SJCRH30 (cell line): ENCODE measurements at regions not wholly inside any gene's neighbourhood (a gene's known extent, or its start where the extent isn't known, plus 50 kb on each side); places are given as distances from the start of the nearest gene placed in this dataset.

ENCODE experiments used
- DNase-seq, 2 experiments: peaks; one replicate each; pipeline ENCODE4 v3.0.0-alpha.2; 2015 to 2020
- H3K27ac ChIP-seq: fragments of 250-450 bp; sonication (Bioruptor Pico); 2 replicates; pipeline ENCODE4 v1.5.1; 2020; ENCODE audit warnings: mild to moderate bottlenecking, moderate library complexity
- H3K27me3 ChIP-seq: fragments of 250-450 bp; sonication (Bioruptor Pico); 2 replicates; pipeline ENCODE4 v1.5.1; 2020; ENCODE audit warnings: mild to moderate bottlenecking, moderate library complexity
- H3K36me3 ChIP-seq: fragments of 250-450 bp; sonication (Bioruptor Pico); 2 replicates; pipeline ENCODE4 v1.5.1; 2020; ENCODE audit warnings: mild to moderate bottlenecking, moderate library complexity
- H3K4me1 ChIP-seq: fragments of 250-450 bp; sonication (Bioruptor Pico); 2 replicates; pipeline ENCODE4 v1.5.1; 2020; ENCODE audit warnings: mild to moderate bottlenecking, moderate library complexity
- H3K4me3 ChIP-seq: fragments of 250-450 bp; sonication (Bioruptor Pico); 2 replicates; pipeline ENCODE4 v1.5.1; 2020; ENCODE audit warnings: mild to moderate bottlenecking, moderate library complexity
- H3K9me3 ChIP-seq: fragments of 250-450 bp; sonication (Bioruptor Pico); replicated peaks from 2 replicates; pipeline ENCODE4 v1.5.1; 2020; ENCODE audit warnings: mild to moderate bottlenecking, moderate library complexity

DNA sequence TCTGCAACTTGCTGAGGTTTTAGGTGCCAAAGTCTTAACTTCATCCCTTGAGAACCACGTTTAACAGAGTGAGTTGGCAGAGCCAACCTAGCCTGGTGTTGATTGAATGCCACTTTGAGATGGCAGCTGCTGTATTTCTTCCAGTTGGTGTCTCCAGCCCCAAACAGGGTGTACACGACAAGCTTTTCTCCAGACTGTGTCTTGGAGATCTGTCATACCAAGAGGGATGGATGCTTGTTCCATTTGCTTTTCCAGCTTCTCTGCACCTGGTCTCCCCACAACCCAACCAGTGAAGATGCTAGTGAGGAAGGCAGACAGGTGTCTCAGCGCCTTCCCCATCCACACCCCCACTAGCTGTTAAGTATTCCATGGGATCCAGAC, 141.1 kb upstream of the HS3ST2 start:
- no peak for DNase-seq
- H3K27me3 ChIP-seq: no peaks in the 10 kb centered on the region
- no peak overlapping the region for H3K4me3 ChIP-seq
- no peak overlapping the region for H3K27ac ChIP-seq
- H3K36me3 ChIP-seq: no peaks in the 10 kb centered on the region
- no peaks in the 10 kb centered on the region for H3K9me3 ChIP-seq
- H3K4me1 ChIP-seq: peaks cover 5% of the 10 kb centered on the region; the same call in 1 of the 2 replicates

GRCh38 chr16:22673421-22673831, 140.5 kb upstream of the HS3ST2 start:
- DNase-seq: no peak
- Histone ChIP-seq H3K27ac (no peak overlapping the region), H3K9me3 (no peaks in the 10 kb centered on the region)

DNA sequence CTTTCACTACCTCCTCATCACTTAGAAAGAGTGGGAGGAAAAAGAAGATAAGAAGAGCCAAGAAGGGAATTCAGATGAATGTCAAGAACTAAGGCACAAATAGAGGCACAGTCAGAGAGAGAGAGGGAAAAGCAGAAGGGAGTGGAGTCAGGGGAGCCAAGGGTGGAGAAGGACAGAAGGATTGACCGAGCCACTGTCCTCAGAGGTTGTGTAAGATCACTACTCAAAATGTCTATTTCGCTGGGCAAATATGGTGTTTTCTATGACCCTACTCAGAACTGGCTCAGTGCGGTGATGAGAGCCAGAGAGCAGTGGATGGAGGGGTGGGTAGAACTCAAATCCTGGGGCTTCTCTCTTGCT, 139.2 kb upstream of the HS3ST2 start:
- Histone ChIP-seq H3K36me3 (no peaks in the 10 kb centered on the region), H3K4me3 (no peak overlapping the region), H3K4me1 (peaks cover 5% of the 10 kb centered on the region; the same call in 1 of the 2 replicates), H3K9me3 (no peaks in the 10 kb centered on the region), H3K27me3 (no peaks in the 10 kb centered on the region), H3K27ac (no peak overlapping the region)
- DNase-seq: no peak

More at GRCh38 chr16:22673421-22673831, 140.5 kb upstream of the HS3ST2 start:
- H3K36me3 ChIP-seq: no peaks in the 10 kb centered on the region
- peaks cover 5% of the 10 kb centered on the region; the same call in 1 of the 2 replicates for H3K4me1 ChIP-seq
- H3K27me3 ChIP-seq: no peaks in the 10 kb centered on the region
- no peak overlapping the region for H3K4me3 ChIP-seq

DNA sequence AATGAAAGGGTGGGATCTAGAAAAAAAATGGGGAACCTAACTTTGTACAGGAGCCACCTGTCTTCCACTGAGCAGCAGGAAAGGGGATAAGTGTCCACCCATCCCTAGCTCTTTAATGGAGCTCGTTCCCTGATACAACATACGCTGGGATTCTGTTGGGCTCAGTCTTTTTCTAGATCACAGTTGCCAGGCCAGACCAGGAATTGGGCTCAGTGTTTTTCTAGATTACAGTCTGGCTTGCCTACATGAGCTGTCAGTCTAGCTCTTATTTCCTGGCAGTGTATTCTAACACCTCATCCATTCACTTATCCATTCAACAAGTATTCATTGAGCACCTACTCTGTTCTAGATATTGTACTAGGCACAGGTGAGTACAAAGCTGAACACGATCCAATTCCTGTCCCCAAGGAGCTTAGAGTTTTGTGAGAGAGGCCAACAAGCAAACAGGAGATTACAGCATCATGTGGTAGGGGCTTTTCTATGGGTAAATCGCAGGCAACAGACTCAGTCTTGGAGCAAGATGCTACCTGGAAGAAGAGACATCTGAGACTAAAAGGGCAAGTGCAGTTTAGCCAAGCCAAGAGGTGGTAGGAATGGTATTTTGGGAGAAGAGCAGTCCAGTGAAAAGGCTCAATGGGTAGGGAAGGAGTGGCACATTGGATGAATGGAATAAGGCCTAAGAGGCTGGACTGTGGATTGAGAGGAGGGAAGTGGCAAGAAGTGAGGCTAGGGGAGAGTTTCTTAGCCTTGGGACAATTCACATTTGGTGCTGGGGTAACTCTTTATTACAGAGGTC, 138.0 kb upstream of the HS3ST2 start:
- no peaks in the 10 kb centered on the region for H3K4me1 ChIP-seq
- no peaks in the 10 kb centered on the region for H3K9me3 ChIP-seq
- no peaks in the 10 kb centered on the region for H3K27me3 ChIP-seq
- no peak overlapping the region for H3K4me3 ChIP-seq
- DNase-seq: no peak
- H3K36me3 ChIP-seq: no peaks in the 10 kb centered on the region
- no peak overlapping the region for H3K27ac ChIP-seq

- Histone ChIP-seq H3K27ac (no peak overlapping the region), H3K4me1 (no peaks in the 10 kb centered on the region), H3K36me3 (no peaks in the 10 kb centered on the region), H3K4me3 (no peak overlapping the region), H3K9me3 (no peaks in the 10 kb centered on the region), H3K27me3 (no peaks in the 10 kb centered on the region)
- no peak for DNase-seq
Observed at GRCh38 chr16:22677024-22677830, 136.7 kb upstream of the HS3ST2 start.

DNA sequence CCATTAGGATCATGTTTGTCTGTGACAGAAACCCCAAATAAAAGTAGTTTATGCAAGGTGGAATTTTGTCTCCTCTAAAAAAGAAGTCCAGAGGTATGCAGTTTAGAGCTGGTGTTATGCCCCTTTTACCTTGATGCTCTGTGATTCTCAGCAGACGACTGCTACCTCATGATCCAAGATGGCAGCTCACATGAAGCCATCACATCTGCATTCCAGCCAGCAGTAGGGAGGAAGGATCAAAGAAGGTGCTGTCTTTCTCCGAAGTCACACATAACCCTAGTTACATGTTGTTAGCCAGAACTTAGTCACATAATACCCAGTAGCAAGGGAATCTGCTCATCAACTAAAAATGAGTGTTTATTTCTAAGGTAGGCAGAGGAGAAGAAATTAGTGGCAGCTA, 135.7 kb upstream of the HS3ST2 start:
- H3K36me3 ChIP-seq: no peaks in the 10 kb centered on the region
- DNase-seq: no peak
- H3K9me3 ChIP-seq: no peaks in the 10 kb centered on the region
- no peak overlapping the region for H3K27ac ChIP-seq
- H3K4me3 ChIP-seq: no peak overlapping the region
- H3K27me3 ChIP-seq: 0 out of 2 replicates have a peak, but pooled peaks cover 3% of the 10 kb centered on the region
- H3K4me1 ChIP-seq: no peaks in the 10 kb centered on the region

DNA sequence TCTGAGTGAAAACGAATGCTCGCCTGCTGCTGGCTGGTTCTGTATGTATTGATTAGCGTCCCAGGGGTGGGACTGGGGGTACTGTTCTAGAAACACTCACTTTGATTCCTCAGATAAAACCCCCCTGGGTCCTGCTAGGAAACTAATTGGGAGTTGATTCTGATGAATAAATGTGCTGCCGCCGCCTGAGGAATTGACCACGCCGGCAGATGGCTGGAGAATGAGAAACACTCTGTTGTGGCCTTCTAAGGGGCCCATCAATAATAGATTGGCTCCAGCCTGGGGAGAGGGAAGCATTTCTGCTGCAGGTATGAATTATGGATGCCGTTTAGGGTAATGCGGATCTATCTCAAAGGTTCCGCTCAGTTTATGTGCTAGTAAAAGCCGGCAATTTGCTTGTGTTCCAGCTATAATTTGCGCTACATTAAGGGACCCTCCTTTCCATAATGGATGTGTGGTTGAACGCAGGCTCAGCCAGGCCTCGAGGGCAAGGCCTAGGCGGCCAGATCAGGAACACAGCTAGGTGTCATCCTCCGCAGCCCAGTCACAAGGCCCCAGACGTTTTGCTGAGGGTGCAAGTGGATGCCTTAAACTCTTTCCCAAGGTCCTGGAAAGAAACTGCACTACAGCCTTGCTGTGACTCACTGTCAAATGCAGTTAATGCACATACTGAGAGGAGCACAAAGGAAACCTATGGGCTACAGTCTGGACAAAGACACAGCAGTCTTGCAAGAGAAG, 132.2 kb upstream of the HS3ST2 start:
- 0 out of 2 replicates have a peak, but pooled peaks cover 3% of the 10 kb centered on the region for H3K27me3 ChIP-seq
- no peaks in the 10 kb centered on the region for H3K4me1 ChIP-seq
- H3K27ac ChIP-seq: no peak overlapping the region
- no peak overlapping the region for H3K4me3 ChIP-seq
- DNase-seq: no peak
- no peaks in the 10 kb centered on the region for H3K9me3 ChIP-seq
- H3K36me3 ChIP-seq: no peaks in the 10 kb centered on the region

DNA sequence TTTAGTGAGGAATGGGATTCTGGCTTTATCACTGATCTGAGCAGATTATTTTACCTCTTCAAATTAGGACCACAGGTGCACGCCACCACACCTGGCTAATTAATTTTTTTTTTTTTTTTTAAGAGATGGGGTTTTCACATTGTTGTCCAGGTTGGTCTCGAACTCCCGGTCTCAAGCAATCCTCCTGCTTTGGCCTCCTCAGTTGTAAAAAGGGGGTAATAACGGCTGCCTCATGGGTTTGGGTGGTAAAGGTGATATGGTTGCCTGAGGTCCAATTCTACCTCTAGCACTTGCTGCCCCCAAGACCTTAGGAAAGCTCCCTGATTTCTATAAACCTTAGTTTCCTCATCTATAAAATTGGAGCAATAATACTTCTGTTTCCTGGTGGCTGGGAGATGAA, 130.7 kb upstream of the HS3ST2 start:
- no peak overlapping the region for H3K4me3 ChIP-seq
- H3K27me3 ChIP-seq: 0 out of 2 replicates have a peak, but pooled peaks cover 3% of the 10 kb centered on the region
- H3K27ac ChIP-seq: no peak overlapping the region
- peaks cover 5% of the 10 kb centered on the region; the same call in 1 of the 2 replicates for H3K9me3 ChIP-seq
- H3K36me3 ChIP-seq: no peaks in the 10 kb centered on the region
- H3K4me1 ChIP-seq: no peaks in the 10 kb centered on the region
- no peak for DNase-seq

DNA sequence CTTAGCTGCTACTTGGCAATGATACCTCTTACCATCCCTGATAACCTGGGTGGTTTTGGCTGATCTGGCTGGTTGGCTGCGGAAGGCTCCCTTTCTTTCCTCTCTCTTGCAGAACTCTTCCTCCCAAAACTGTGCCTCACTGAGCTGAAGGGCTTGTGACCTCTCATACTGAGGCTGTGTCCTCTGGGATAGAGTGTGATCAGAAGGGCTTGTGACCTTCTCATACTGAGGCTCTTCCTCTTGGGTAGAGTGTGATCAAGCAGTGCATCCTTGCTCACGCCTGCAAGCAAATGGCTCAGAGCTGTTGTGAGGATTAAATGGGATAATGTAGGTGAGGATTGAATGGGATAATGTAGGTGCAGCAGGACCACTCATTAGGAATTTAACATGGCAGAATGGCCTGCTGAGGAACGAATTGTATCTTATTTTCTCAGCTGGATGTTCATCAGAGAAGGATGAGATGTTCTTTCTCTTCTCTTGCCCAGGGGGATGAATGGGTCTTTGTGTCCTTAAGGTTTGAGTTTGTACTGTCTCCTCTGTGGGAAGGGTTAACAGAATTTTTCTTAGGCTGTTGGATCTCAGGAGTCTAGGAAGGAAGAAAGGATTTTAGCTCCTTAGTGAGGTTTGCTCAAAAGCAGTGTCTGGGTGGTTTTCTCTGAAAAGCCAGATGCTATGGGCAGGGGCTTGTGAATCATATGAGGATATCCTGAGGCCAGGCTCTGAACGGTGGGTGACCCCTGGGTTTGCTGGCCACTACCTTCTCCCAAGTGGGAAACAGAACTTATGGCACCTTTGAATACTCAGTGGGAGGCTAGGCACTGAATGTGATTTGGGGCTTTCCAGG, 130.0 kb upstream of the HS3ST2 start:
- H3K36me3 ChIP-seq: no peaks in the 10 kb centered on the region
- 0 out of 2 replicates have a peak, but pooled peaks cover 3% of the 10 kb centered on the region for H3K27me3 ChIP-seq
- no peak overlapping the region for H3K4me3 ChIP-seq
- peaks cover 5% of the 10 kb centered on the region; the same call in 1 of the 2 replicates for H3K9me3 ChIP-seq
- DNase-seq: no peak
- H3K27ac ChIP-seq: no peak overlapping the region
- H3K4me1 ChIP-seq: no peaks in the 10 kb centered on the region

- DNase-seq: no peak
- Histone ChIP-seq H3K4me1 (no peaks in the 10 kb centered on the region), H3K4me3 (no peak overlapping the region), H3K9me3 (peaks cover 5% of the 10 kb centered on the region; the same call in 1 of the 2 replicates), H3K27me3 (0 out of 2 replicates have a peak, but pooled peaks cover 3% of the 10 kb centered on the region), H3K36me3 (no peaks in the 10 kb centered on the region), H3K27ac (no peak overlapping the region)
Observed at GRCh38 chr16:22684574-22685458, 129.1 kb upstream of the HS3ST2 start.

GRCh38 chr16:22685459-22685830, 128.5 kb upstream of the HS3ST2 start:
- no peak for DNase-seq
- peaks cover 5% of the 10 kb centered on the region; the same call in 1 of the 2 replicates for H3K9me3 ChIP-seq
- no peaks in the 10 kb centered on the region for H3K4me1 ChIP-seq
- H3K27me3 ChIP-seq: 0 out of 2 replicates have a peak, but pooled peaks cover 3% of the 10 kb centered on the region
- no peak overlapping the region for H3K27ac ChIP-seq
- no peak overlapping the region for H3K4me3 ChIP-seq
- no peaks in the 10 kb centered on the region for H3K36me3 ChIP-seq

DNA sequence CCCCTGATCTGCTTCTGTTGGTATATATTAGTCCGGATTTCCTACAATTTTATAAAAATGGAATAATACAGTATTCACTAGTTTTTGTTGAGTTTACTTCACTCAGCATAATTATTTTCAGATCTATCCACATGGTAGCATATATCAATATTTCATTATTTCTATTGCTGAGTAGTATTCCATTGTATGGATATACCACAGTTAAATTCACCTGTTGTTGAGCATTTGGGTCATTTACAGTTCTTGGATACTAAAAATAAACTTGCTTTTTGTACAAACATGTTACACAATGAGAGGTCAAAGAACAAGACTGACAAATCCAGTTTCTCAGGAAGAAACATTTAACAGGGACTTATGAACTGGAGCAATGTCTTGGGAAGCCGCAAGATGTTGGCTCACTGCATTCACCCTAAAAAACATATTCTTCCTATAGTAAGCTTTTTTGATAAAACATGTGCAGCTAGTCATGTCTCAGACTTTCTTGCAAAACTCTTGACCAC, 126.9 kb upstream of the HS3ST2 start:
- no peaks in the 10 kb centered on the region for H3K36me3 ChIP-seq
- 0 out of 2 replicates have a peak, but pooled peaks cover 3% of the 10 kb centered on the region for H3K27me3 ChIP-seq
- H3K4me3 ChIP-seq: no peak overlapping the region
- peaks cover 5% of the 10 kb centered on the region; the same call in 1 of the 2 replicates for H3K9me3 ChIP-seq
- H3K27ac ChIP-seq: no peak overlapping the region
- no peaks in the 10 kb centered on the region for H3K4me1 ChIP-seq
- DNase-seq: no peak

- peaks cover 5% of the 10 kb centered on the region; the same call in 1 of the 2 replicates for H3K9me3 ChIP-seq
- no peak overlapping the region for H3K4me3 ChIP-seq
- H3K27me3 ChIP-seq: no peaks in the 10 kb centered on the region
- H3K4me1 ChIP-seq: no peaks in the 10 kb centered on the region
- DNase-seq: no peak
- H3K27ac ChIP-seq: no peak overlapping the region
- no peaks in the 10 kb centered on the region for H3K36me3 ChIP-seq
Observed at GRCh38 chr16:22688463-22688862, 125.5 kb upstream of the HS3ST2 start.
